HG03108 (cell line): ENCODE measurements at regions not wholly inside any gene's neighbourhood (a gene's known extent, or its start where the extent isn't known, plus 50 kb on each side); places are given as distances from the start of the nearest gene placed in this dataset.

Source experiments
- ATAC-seq: cut with Tn5 transposase; IDR thresholded peaks from one replicate; pipeline ENCODE4 v1.9.1; 2021; ENCODE audit warnings: moderate library complexity; ENCODE audit not compliant: unreplicated experiment

GRCh38 chr13:59458908-59459579, 704.7 kb downstream of the DIAPH3 start:
- no peak for ATAC-seq

DNA sequence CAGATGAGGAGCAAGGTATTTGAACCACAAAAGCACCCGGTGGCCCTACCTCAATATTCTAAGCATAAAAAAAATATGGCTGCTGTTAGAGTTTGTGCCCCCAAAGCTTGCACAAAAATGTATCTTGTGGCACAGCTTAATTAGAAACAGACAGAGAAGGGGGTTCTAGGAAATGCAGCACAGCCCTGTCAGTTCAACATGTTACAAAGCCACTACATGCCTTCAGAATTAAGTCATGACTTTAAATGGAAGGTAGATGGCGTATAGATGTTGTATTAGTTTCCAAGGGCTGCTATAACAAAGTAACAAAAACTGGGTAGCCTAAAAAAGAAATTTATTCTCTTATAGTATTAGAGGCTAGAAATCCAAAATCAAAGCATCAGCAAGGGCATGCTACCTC, 703.8 kb downstream of the DIAPH3 start:
- ATAC-seq, result no peak

- ATAC-seq, result no peak
Measured at GRCh38 chr13:59461411-59461810, 702.3 kb downstream of the DIAPH3 start.

GRCh38 chr13:59463023-59463422, 700.7 kb downstream of the DIAPH3 start:
- no peak for ATAC-seq

DNA sequence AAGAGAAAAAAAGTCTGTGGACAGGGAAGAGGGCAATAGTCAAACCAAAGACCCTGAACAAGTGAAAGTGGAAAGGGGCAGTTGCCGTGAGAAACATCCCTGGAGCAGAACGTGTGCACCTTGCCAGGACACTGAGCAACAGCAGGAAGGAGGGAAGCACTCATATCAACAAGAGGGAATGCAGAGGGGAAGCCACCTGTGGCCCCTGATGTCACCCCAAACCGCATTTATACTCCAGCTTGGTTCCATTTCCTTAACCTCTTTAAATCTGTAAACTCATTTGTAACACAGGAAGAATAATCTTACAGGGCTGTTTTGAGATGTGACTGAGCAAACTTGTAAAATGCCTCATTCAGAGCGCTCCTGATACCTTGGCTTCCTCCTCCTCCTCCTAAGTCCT, 698.8 kb downstream of the DIAPH3 start:
- ATAC-seq, result no peak

GRCh38 chr13:59468396-59468795, 695.3 kb downstream of the DIAPH3 start:
- no peak for ATAC-seq

DNA sequence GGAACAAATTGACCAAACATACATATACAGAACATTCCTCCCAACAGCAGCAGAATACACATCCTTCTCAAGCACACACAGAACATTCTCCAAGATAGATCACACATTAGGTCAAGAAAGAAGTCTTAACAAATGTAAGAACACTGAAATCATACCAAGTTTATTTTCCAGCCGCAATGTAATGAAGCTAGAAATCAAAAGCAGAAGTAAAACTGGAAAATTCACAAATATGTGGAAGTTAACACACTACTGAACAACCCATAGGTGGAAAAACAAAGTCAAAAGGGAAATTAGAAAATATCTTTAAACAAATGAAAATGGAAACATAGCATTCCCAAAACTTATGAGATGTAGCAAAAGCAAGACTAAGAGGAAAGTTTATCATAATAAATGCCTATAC, 692.6 kb downstream of the DIAPH3 start:
- ATAC-seq, result no peak

- ATAC-seq, result no peak
Measured at GRCh38 chr13:59472134-59472533, 691.6 kb downstream of the DIAPH3 start.

DNA sequence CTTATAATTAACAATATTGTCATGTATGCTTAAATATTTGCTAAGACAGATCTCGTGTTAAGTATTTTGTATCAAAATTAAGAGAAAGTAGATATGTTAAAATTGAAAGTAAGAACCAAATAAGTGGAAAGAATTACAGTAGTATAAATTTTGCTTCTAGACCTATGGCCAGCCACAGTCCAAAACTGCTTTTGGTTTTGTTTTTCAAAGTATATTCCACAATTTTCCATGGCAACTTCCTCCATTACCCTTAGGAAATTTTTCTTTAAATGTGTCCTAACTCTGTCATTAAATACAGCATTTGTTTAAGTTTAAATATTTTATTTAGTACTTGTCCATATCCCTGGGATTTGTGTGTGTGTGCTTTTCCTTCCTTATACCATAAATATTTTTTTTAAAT, 689.0 kb downstream of the DIAPH3 start:
- ATAC-seq, result no peak

DNA sequence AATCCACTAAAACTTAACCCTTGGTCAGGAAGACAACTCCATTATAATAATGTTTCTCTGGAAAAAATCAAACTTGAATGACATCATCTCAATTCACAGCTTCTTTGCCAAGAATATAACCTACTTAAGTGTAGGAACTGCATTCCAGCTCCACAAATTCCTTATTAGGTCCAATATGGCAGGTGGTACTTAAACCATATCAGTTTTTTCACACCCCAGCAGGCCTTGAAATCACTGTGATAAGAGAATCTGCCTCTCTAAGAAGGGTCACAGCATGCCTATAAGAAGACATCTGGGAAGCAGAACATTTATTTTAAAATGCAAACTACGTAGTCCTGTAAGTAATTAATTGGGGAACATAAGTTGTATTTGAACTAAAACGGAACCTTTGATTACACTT, 687.8 kb downstream of the DIAPH3 start:
- no peak for ATAC-seq

- ATAC-seq, result no peak
Measured at GRCh38 chr13:59476366-59476765, 687.4 kb downstream of the DIAPH3 start.

DNA sequence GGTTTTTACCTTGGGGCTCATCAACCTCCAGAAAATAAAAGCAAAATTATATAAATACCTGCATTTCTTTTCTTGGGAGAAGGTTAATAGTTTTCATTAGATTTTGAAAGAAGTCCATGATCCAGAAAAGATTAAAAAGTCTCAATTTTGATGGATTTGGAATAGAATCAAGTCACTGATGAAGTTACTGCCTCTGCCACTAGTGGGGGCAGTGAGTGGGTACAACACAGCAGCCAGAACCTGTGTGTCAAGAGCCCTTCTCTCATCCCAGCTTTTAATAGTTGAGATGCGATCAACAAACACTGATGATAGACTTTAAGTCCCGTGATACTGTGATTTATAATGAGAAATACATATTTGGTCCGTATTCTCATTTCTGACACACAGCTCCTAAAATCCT, 686.7 kb downstream of the DIAPH3 start:
- ATAC-seq, result no peak

DNA sequence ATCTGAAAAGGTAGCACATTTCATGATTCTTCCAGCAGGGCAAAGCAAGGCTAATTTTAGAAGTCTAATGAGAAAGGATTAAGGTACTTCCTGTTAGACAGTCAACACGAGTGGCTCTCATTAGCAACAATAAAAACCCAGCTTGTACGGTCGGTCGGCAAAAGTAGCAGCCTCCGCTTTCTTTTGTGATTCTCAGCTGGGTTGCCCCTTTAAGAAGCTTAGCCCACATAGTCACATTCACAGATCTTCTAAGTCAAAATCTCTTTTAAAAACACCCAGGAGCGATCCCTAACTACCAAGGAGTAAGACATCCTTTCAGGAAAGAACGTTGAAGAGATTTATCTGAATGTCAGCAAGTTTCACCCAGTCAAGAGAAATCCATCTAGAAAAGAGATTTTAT, 684.8 kb downstream of the DIAPH3 start:
- ATAC-seq, result no peak

- no peak for ATAC-seq
Measured at GRCh38 chr13:59479629-59480028, 684.1 kb downstream of the DIAPH3 start.

DNA sequence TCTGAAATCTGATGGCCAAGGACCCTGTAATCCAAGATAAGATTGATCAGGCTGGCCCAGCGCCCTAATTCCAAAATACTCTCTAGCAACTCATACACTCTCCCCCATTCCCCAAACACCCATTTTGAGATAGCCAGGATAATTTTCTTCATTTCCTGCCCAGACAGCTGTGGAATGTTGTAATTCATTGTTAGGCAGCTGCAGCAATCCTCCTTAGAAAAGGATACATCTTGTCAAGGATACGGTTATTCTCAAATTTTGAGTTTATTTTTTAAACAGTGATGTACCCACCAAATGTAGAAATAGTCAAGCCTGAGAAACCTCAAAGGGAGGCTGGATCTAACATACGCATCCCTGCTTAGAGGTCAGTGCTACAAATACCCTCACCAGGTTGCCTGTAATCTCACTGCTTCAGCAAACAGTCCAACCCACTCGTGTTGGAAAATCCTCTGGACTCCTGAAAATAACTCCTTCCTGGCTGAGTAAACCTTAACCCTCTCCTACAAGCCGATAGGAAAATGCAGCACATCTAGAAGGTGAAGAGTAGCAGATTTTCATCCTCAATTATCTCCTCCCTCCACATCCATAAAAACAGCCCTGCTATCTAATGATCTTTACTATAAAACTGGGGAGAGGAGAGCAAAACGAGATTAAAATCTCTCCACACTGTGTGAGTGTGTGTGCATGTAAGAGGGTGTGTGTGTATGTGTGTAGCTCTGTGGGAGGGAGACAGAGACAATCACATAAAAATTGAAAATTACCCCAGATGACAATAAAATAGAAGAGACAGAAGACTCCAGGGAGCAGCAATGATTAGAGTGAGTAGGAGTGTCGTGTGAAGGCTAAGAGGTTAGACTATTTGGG, 683.1 kb downstream of the DIAPH3 start:
- no peak for ATAC-seq

- ATAC-seq, result no peak
Measured at GRCh38 chr13:59483501-59484145, 680.1 kb downstream of the DIAPH3 start.

GRCh38 chr13:59487883-59488282, 675.8 kb downstream of the DIAPH3 start:
- ATAC-seq, result no peak

DNA sequence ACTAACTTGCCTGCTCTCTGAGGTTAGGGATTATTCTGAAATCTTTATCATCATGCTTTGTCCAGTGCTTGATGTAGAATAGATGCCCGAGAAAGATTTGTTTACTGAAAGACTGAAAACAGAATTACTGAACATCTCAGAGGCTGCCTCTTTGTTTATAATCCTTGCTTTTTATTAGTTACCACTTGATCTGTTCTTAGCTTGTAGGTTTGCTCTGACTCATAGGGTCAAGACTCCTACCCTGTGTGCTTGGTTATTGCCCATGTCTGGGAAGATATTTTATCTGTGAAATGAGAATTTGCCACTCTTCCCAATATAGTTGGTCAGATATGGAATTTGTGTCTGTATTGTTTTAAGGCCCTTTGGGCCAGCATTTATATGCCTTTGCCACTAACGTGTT, 675.3 kb downstream of the DIAPH3 start:
- no peak for ATAC-seq

DNA sequence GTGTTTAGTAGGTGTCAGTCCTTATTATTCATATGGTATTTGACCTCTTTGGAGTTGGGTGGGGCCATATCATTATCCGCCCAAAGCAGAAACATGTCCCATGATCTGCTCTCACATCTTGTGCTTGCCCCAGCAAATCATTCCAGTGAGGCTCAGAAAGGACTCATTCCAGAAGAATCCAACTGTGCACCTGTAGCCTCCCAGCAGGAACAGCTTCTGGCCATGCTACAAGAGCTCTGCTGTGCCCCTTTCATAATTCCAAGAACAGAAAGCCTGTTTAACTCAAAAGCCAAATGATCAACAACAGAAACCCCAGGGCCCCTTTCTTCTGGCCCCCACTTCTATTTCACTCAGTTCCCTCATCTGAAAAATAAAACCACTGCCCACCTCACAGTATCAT, 673.1 kb downstream of the DIAPH3 start:
- ATAC-seq, result no peak

GRCh38 chr13:59492030-59492636, 671.6 kb downstream of the DIAPH3 start:
- ATAC-seq, result no peak

DNA sequence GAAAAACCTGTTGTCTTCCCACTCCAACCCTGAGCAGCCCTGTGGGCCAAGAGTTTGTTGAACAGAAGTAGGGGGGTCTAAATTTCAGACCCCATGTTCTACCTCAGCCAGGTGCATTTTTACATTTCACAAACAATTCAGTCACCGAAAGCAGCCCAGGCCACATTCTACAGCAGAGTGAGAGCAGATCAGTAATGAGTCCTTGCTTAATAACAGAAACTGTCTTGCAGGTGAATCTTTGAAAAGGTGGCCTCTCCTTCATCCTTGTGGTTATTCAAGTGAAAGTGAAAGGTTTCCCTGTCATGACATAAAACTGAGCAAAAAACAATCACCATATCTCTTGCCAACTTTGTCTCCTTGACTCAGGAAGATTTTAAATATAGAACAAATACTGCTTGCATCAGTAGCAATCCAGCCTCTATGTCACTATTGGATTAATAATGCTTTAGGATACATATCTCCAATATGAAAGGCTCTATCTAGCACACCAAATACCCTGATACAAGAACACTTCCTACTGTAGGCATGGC, 670.2 kb downstream of the DIAPH3 start:
- no peak for ATAC-seq
